ENCODE measurements at regions not wholly inside any gene's neighbourhood (a gene's known extent, or its start where the extent isn't known, plus 50 kb on each side); places are given as distances from the start of the nearest gene placed in this dataset.

DNA sequence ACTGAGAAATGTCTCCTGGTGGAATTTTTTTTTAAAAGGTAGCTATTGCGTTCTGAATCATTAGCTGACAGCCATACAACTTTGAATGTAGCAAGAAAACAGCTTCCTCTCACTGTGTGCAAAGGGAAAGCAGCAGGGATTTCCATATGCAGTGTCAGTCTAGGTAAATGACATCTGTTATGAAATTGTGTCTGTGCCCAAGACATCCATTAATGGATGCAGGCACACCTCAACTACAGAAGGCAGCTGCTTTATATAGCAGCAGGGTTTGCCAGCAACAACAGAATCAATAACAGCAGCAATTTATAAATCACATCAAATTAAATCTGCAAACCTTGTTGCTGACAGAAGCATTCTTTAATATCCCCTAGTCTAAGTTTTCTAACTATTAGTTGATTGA, 745.3 kb upstream of the RAG2 start:
- Histone ChIP-seq H3K36me3 (ENCODE audit: insufficient read depth, low read length) (no peaks in the 10 kb centered on the region), H3K9me3 (ENCODE audit: low read depth, low read length) (peaks cover 2% of the 10 kb centered on the region), H3K4me3 (ENCODE audit: insufficient read depth, low read length) (no peak overlapping the region), H3K79me2 (ENCODE audit: insufficient read depth, low read length) (no peaks in the 10 kb centered on the region), H3K27me3 (ENCODE audit: insufficient read depth, low read length) (no peaks in the 10 kb centered on the region), H3K4me2 (ENCODE audit: insufficient read depth, low read length) (no peak overlapping the region), H3K4me1 (ENCODE audit: insufficient read depth, low read length) (no peaks in the 10 kb centered on the region), H4K20me1 (ENCODE audit: insufficient read depth, low read length) (no peaks in the 10 kb centered on the region), H2AFZ (ENCODE audit: low read length) (no peak overlapping the region), H3K27ac (ENCODE audit: low read depth, low read length) (no peak overlapping the region)
- DNase-seq (ENCODE audit: insufficient read length, low spot score, missing footprints): no peak
- TF ChIP-seq, protein P1, sequence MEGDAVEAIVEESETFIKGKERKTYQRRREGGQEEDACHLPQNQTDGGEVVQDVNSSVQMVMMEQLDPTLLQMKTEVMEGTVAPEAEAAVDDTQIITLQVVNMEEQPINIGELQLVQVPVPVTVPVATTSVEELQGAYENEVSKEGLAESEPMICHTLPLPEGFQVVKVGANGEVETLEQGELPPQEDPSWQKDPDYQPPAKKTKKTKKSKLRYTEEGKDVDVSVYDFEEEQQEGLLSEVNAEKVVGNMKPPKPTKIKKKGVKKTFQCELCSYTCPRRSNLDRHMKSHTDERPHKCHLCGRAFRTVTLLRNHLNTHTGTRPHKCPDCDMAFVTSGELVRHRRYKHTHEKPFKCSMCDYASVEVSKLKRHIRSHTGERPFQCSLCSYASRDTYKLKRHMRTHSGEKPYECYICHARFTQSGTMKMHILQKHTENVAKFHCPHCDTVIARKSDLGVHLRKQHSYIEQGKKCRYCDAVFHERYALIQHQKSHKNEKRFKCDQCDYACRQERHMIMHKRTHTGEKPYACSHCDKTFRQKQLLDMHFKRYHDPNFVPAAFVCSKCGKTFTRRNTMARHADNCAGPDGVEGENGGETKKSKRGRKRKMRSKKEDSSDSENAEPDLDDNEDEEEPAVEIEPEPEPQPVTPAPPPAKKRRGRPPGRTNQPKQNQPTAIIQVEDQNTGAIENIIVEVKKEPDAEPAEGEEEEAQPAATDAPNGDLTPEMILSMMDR (IDR thresholded peaks at IDR 0.05; ENCODE audit: extremely low read depth, low read depth, low read length): no peak

DNA sequence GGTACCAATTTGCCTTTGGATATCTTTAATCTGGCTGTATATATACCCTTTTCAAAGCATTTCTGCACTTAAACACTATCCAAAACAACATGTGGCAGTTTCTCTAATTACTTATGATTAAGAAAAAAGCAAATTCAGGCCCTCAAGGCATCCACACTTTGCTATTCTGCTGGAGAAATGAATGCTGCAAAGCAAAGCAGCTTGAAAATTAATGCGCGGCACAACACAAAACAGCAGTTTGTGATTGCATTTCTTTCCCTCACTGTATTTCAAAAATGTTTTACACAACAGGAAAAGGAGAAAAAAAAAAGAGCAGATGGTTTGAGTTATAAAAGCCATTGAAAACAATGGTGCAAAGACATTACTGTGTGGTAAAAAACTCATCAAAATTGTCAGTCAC, 738.4 kb upstream of the RAG2 start:
- Histone ChIP-seq H3K4me3 (ENCODE audit: insufficient read depth, low read length) (no peak overlapping the region), H4K20me1 (ENCODE audit: insufficient read depth, low read length) (no peaks in the 10 kb centered on the region), H3K9me3 (ENCODE audit: low read depth, low read length) (peaks cover 6% of the 10 kb centered on the region), H3K27me3 (ENCODE audit: insufficient read depth, low read length) (no peaks in the 10 kb centered on the region), H3K27ac (ENCODE audit: low read depth, low read length) (no peak overlapping the region), H3K4me1 (ENCODE audit: insufficient read depth, low read length) (no peaks in the 10 kb centered on the region), H3K79me2 (ENCODE audit: insufficient read depth, low read length) (no peaks in the 10 kb centered on the region), H3K4me2 (ENCODE audit: insufficient read depth, low read length) (no peak overlapping the region), H3K36me3 (ENCODE audit: insufficient read depth, low read length) (no peaks in the 10 kb centered on the region), H2AFZ (ENCODE audit: low read length) (no peak overlapping the region)
- no peak for DNase-seq (ENCODE audit: insufficient read length, low spot score, missing footprints)
- TF ChIP-seq, protein P1 (IDR thresholded peaks at IDR 0.05; ENCODE audit: extremely low read depth, low read depth, low read length): no peak

DNA sequence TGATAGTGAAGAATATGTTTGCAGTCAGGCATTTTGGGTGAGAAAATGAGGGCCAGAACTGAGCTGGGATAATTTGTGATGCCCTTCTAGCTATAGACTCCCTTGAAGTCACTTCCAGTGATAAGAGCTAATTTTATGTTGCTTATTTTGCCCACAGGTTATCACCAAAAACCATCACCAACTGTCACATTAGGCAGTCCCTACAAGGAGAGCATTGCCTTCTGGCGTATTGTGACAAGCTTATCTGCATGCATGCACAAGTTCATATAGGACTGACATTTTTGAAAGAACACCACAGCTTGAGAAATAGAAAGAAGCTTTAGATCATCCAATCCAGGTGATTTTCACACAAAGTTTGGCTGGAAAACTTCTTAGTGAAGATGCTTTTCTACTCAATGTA, 735.3 kb upstream of the RAG2 start:
- H3K27ac ChIP-seq (ENCODE audit: low read depth, low read length): no peak overlapping the region
- no peak overlapping the region for H3K4me2 ChIP-seq (ENCODE audit: insufficient read depth, low read length)
- H2AFZ ChIP-seq (ENCODE audit: low read length): no peak overlapping the region
- no peaks in the 10 kb centered on the region for H3K36me3 ChIP-seq (ENCODE audit: insufficient read depth, low read length)
- no peaks in the 10 kb centered on the region for H3K79me2 ChIP-seq (ENCODE audit: insufficient read depth, low read length)
- no peak for DNase-seq (ENCODE audit: insufficient read length, low spot score, missing footprints)
- H3K4me1 ChIP-seq (ENCODE audit: insufficient read depth, low read length): no peaks in the 10 kb centered on the region
- TF ChIP-seq, protein P1 (IDR thresholded peaks at IDR 0.05; ENCODE audit: extremely low read depth, low read depth, low read length): no peak
- peaks cover 4% of the 10 kb centered on the region for H3K9me3 ChIP-seq (ENCODE audit: low read depth, low read length)
- no peaks in the 10 kb centered on the region for H4K20me1 ChIP-seq (ENCODE audit: insufficient read depth, low read length)
- H3K4me3 ChIP-seq (ENCODE audit: insufficient read depth, low read length): no peak overlapping the region
- H3K27me3 ChIP-seq (ENCODE audit: insufficient read depth, low read length): no peaks in the 10 kb centered on the region

DNA sequence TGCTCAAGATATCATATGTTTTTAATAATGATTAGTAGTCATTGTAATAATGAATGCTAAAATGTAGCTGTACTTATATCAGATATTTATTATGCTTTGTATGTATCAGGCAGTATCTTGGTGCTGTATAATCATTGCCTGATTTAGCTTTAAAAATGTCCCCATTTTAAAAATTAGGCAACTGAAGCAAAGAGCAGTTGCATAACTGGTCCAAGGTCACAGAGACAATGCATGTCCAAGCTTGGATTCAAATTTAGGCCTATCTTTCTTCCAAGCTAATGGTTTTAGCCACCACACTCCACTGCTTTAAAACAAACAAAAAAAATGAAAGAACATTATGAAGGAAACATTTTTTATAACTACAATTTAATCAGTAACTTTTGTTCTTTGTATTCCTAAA, 725.8 kb upstream of the RAG2 start:
- Histone ChIP-seq H4K20me1 (ENCODE audit: insufficient read depth, low read length) (no peaks in the 10 kb centered on the region), H3K9me3 (ENCODE audit: low read depth, low read length) (no peaks in the 10 kb centered on the region), H3K4me2 (ENCODE audit: insufficient read depth, low read length) (no peak overlapping the region), H3K4me3 (ENCODE audit: insufficient read depth, low read length) (no peak overlapping the region), H3K79me2 (ENCODE audit: insufficient read depth, low read length) (no peaks in the 10 kb centered on the region), H3K27me3 (ENCODE audit: insufficient read depth, low read length) (no peaks in the 10 kb centered on the region), H3K4me1 (ENCODE audit: insufficient read depth, low read length) (no peaks in the 10 kb centered on the region), H3K27ac (ENCODE audit: low read depth, low read length) (no peak overlapping the region), H3K36me3 (ENCODE audit: insufficient read depth, low read length) (no peaks in the 10 kb centered on the region), H2AFZ (ENCODE audit: low read length) (no peak overlapping the region)
- DNase-seq (ENCODE audit: insufficient read length, low spot score, missing footprints): no peak
- TF ChIP-seq, protein P1 (IDR thresholded peaks at IDR 0.05; ENCODE audit: extremely low read depth, low read depth, low read length): no peak

All from osteoblast (primary cell).